ENCODE measurements at regions not wholly inside any gene's neighbourhood (a gene's known extent, or its start where the extent isn't known, plus 50 kb on each side); places are given as distances from the start of the nearest gene placed in this dataset.

DNA sequence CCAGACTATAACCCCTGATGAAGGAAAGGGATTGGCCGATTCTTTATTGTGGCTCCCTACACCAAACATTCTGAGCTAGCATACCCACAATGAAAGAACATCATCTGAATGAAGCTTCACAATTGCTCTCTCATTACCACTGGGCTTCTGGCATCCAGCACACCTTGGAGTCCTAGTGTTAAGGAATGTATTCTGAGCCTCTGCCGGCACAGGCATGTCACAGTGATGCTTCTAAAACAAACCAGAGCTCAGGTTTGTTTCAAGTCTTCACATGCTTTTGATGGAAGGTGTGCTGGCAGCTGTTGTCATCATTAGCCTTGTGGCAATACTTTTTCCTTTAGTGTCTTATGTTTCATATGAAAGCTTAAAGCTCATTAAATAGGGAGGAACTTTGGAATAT, 76.3 kb upstream of the RBBP8 start:
- TF ChIP-seq, protein P1, sequence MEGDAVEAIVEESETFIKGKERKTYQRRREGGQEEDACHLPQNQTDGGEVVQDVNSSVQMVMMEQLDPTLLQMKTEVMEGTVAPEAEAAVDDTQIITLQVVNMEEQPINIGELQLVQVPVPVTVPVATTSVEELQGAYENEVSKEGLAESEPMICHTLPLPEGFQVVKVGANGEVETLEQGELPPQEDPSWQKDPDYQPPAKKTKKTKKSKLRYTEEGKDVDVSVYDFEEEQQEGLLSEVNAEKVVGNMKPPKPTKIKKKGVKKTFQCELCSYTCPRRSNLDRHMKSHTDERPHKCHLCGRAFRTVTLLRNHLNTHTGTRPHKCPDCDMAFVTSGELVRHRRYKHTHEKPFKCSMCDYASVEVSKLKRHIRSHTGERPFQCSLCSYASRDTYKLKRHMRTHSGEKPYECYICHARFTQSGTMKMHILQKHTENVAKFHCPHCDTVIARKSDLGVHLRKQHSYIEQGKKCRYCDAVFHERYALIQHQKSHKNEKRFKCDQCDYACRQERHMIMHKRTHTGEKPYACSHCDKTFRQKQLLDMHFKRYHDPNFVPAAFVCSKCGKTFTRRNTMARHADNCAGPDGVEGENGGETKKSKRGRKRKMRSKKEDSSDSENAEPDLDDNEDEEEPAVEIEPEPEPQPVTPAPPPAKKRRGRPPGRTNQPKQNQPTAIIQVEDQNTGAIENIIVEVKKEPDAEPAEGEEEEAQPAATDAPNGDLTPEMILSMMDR (IDR thresholded peaks at IDR 0.05): no peak
- TF ChIP-seq POLR2A (IDR thresholded peaks at IDR 0.05): no peak

Measured in body of pancreas (tissue), 4 donors.